SU-DHL-6 (cell line): ENCODE measurements at regions not wholly inside any gene's neighbourhood (a gene's known extent, or its start where the extent isn't known, plus 50 kb on each side); places are given as distances from the start of the nearest gene placed in this dataset.

ENCODE experiments used
- H2AFZ ChIP-seq: fragments of 200-600 bp; sonication (generic); 2 replicates; pipeline ENCODE4 v1.6.1; 2014; ENCODE audit warnings: low read depth, mild to moderate bottlenecking, moderate library complexity, mixed read lengths, antibody characterized with exemption, low read length; ENCODE audit not compliant: severe bottlenecking
- H3F3A ChIP-seq: fragments of 200-600 bp; shearing (Covaris generic); 2 replicates; pipeline ENCODE4 v1.6.0; 2016; ENCODE audit warnings: antibody characterized with exemption, mild to moderate bottlenecking; ENCODE audit not compliant: insufficient read depth
- H3K27ac ChIP-seq: fragments of 200-600 bp; sonication (generic); 2 replicates; pipeline ENCODE4 v1.5.1; 2016; ENCODE audit warnings: low read depth, mild to moderate bottlenecking, low read length, moderate library complexity, mixed read lengths
- H3K27me3 ChIP-seq: fragments of 200-600 bp; sonication (generic), shearing (Covaris generic); 2 replicates; pipeline ENCODE4 v1.6.0; 2014; ENCODE audit warnings: mild to moderate bottlenecking, low read length
- H3K36me3 ChIP-seq: fragments of 200-600 bp; sonication (generic); 2 replicates; pipeline ENCODE4 v1.6.1; 2014; ENCODE audit warnings: mild to moderate bottlenecking, low read length, mixed read lengths
- H3K4me2 ChIP-seq: fragments of 300-600, 200-600 bp; shearing (Covaris generic), sonication (generic); 2 replicates; pipeline ENCODE4 v1.6.0; 2014; ENCODE audit warnings: low read length, low read depth, mild to moderate bottlenecking; ENCODE audit not compliant: poor library complexity, severe bottlenecking
- H3K4me3 ChIP-seq: fragments of 200-600 bp; sonication (generic); 2 replicates; pipeline ENCODE4 v1.5.1; 2014; ENCODE audit warnings: antibody characterized with exemption, low read length, mild to moderate bottlenecking, mixed read lengths; ENCODE audit not compliant: insufficient read depth, poor library complexity, severe bottlenecking
- H3K79me2 ChIP-seq: fragments of 200-600 bp; sonication (generic); 2 replicates; pipeline ENCODE4 v1.6.1; 2014; ENCODE audit warnings: mild to moderate bottlenecking, low read length, moderate library complexity; ENCODE audit not compliant: insufficient read depth
- H3K9ac ChIP-seq: fragments of 200-600 bp; sonication (generic); 2 replicates; pipeline ENCODE4 v1.7.0; 2014; ENCODE audit warnings: mild to moderate bottlenecking, low read length
- H3K9me2 ChIP-seq: fragments of 200-600 bp; sonication (generic); replicated peaks from 2 replicates; pipeline ENCODE4 v1.6.1; 2014; ENCODE audit warnings: low read length; ENCODE audit not compliant: insufficient read depth
- H3K9me3 ChIP-seq: fragments of 200-600 bp; sonication (generic); 2 replicates; pipeline ENCODE4 v1.6.1; 2014; ENCODE audit warnings: low read length, mixed read lengths; ENCODE audit not compliant: insufficient read depth
- H4K20me1 ChIP-seq: fragments of 200-600 bp; sonication (generic); 2 replicates; pipeline ENCODE4 v1.6.1; 2014; ENCODE audit warnings: low read depth, mild to moderate bottlenecking, antibody characterized with exemption, low read length, moderate library complexity, mixed read lengths
- EZH2phosphoT487 ChIP-seq: fragments of 200-600 bp; sonication (generic), shearing (Covaris generic); conservative IDR thresholded peaks from 2 replicates; pipeline ENCODE4 v1.6.1; 2018; ENCODE audit warnings: mild to moderate bottlenecking, antibody characterized with exemption, low read length, moderate library complexity, mixed read lengths
- TF ChIP-seq, protein P1 (sequence below): fragments of 200-600 bp; sonication (generic); IDR thresholded peaks from one replicate; pipeline ENCODE4 v1.5.1; 2017; ENCODE audit warnings: antibody characterized with exemption, mild to moderate bottlenecking, low read length, moderate library complexity; ENCODE audit not compliant: insufficient read depth, poor library complexity, severe bottlenecking

DNA sequence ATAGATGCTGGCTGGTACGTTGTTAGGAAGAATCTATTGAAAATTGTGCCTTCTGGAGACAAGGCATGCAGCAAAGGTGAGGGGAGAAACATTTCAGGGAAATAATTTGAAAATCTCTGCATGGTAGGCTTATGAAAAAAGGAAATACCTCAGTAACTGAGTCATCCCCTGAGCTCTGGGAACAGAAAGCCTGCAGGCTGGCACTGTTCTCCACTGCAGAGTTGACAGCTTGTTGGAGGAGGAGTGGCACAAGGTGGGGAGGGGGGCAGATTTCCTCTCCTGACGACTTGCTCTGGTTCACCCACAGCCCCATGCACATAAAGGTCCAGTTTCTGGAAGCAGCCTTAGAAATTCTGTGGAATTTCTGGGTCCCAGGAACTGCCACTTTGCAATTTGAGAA, 179.4 kb downstream of the ABHD5 start:
- Histone ChIP-seq H3K9me3 (no peaks in the 10 kb centered on the region), H3K9me2 (no peaks in the 10 kb centered on the region), H3K79me2 (no peaks in the 10 kb centered on the region), H2AFZ (no peak overlapping the region), H3K4me2 (no peak overlapping the region), H4K20me1 (no peaks in the 10 kb centered on the region), H3K4me3 (no peak overlapping the region), H3K36me3 (no peaks in the 10 kb centered on the region), H3K27me3 (no peaks in the 10 kb centered on the region), H3K9ac (no peak overlapping the region), H3K27ac (no peak overlapping the region), H3F3A (no peaks in the 10 kb centered on the region)
- no peak for TF ChIP-seq EZH2phosphoT487
- TF ChIP-seq, protein P1, sequence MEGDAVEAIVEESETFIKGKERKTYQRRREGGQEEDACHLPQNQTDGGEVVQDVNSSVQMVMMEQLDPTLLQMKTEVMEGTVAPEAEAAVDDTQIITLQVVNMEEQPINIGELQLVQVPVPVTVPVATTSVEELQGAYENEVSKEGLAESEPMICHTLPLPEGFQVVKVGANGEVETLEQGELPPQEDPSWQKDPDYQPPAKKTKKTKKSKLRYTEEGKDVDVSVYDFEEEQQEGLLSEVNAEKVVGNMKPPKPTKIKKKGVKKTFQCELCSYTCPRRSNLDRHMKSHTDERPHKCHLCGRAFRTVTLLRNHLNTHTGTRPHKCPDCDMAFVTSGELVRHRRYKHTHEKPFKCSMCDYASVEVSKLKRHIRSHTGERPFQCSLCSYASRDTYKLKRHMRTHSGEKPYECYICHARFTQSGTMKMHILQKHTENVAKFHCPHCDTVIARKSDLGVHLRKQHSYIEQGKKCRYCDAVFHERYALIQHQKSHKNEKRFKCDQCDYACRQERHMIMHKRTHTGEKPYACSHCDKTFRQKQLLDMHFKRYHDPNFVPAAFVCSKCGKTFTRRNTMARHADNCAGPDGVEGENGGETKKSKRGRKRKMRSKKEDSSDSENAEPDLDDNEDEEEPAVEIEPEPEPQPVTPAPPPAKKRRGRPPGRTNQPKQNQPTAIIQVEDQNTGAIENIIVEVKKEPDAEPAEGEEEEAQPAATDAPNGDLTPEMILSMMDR = no peak

DNA sequence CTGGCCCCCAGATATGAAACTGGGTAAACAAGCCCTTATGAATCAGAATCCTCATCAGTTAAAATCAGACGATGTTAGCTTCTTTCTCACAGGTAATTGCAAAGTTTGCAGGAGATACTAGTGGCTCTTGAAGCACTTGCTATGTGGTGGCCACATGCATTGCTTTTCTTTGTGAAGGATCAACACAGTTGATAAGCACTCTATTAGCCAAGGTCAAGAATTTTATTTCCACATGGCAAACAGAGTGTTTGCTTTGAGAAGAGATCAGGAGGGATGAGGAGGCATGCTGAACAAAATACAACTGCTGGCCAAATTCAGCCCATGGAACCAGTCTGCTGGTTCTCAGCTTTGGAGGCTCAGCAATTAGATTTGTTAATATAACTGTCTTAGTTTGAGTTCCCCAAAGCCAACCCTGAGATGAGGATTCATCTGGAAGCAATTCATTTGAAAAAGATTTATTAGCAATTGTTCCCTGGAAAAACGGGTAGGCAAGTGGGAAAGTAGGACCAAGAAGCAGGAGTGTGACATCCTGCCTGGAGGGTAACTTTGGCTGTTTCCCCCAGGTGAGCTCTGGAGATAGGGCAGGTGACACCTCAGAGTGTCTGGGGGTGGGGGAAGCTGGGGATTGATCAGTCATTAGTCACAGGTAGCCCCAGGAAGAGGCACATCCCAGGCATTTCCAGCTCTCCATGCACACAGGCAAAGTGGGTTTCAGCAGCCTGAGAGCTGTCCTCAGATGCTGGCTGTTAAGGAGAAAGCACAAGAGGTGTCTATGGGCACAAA, 180.3 kb downstream of the ABHD5 start:
- no peaks in the 10 kb centered on the region for H3F3A ChIP-seq

DNA sequence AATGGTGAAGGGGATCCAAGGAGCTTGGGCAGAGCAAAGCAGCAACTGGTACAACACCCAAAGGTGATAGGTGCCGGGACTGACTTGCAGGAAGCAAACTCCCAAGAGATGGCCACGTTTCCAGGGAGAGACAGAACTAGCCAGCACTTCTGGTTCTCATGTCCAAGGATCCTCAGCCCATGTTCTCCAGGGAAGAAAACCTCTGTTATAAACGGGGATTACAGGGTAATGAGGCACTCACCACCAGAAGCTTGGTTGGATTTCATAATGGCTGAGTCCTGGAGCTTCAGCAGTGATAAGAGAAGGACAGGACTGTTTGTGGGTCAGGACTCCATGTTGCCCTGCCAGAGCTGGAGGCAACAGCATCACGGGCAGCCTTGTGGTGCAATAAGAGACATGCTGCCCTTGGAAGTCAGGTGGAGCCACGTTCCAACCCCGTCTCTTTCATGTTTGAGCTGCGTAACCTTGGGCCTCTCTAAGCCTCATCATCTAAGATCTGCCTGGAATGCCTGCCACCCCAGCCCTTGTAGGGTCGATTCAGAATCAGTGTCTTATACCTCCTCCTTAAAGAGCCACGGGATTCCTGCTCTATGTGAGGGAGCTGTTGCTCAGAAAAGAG, 181.0 kb downstream of the ABHD5 start:
- H3K27me3 ChIP-seq = no peaks in the 10 kb centered on the region
- H3K4me3 ChIP-seq = no peak overlapping the region
- no peaks in the 10 kb centered on the region for H3F3A ChIP-seq
- H2AFZ ChIP-seq = no peak overlapping the region
- no peaks in the 10 kb centered on the region for H4K20me1 ChIP-seq
- no peak for TF ChIP-seq EZH2phosphoT487
- TF ChIP-seq, protein P1 = no peak
- H3K79me2 ChIP-seq = no peaks in the 10 kb centered on the region
- H3K9me2 ChIP-seq = no peaks in the 10 kb centered on the region
- H3K36me3 ChIP-seq = no peaks in the 10 kb centered on the region
- H3K27ac ChIP-seq = no peak overlapping the region
- H3K9ac ChIP-seq = no peak overlapping the region
- no peak overlapping the region for H3K4me2 ChIP-seq
- H3K9me3 ChIP-seq = no peaks in the 10 kb centered on the region

More for the DNA sequence above, 180.3 kb downstream of the ABHD5 start:
- Histone ChIP-seq H4K20me1 (no peaks in the 10 kb centered on the region), H3K9ac (no peak overlapping the region), H3K27me3 (no peaks in the 10 kb centered on the region), H3K36me3 (no peaks in the 10 kb centered on the region), H3K9me3 (no peaks in the 10 kb centered on the region), H3K9me2 (no peaks in the 10 kb centered on the region), H2AFZ (no peak overlapping the region), H3K4me3 (no peak overlapping the region), H3K4me2 (no peak overlapping the region), H3K27ac (no peak overlapping the region), H3K79me2 (no peaks in the 10 kb centered on the region)
- TF ChIP-seq, protein P1 = no peak
- TF ChIP-seq EZH2phosphoT487 = no peak
